GM12878 (cell line): ENCODE measurements at regions not wholly inside any gene's neighbourhood (a gene's known extent, or its start where the extent isn't known, plus 50 kb on each side); places are given as distances from the start of the nearest gene placed in this dataset.

Experiments used
- ATAC-seq: fragments of 200-7000 bp; cut with Tn5 transposase; 3 replicates; pipeline ENCODE4 v1.9.1; 2020; ENCODE audit warnings: mild to moderate bottlenecking, moderate library complexity
- BruUV-seq: library from RNA; stranded (reverse); fragments of 400-500 nt; replicated peaks from 2 replicates; lab custom pipeline; 2021; lab: Mats Ljungman, UMichigan
- CTCF ChIA-PET: fragments of 300-600 bp; sonication (Branson Sonifier 250); formaldehyde crosslinking; extraction: SDS; loops from one replicate; lab custom pipeline; 2021; ENCODE audit warnings: inconsistent platforms; lab: Yijun Ruan, JAX
- POLR2A ChIA-PET: fragments of 350-600 bp; formaldehyde crosslinking; extraction: SDS; loops from one replicate; lab custom pipeline; 2021; ENCODE audit warnings: inconsistent platforms; lab: Charles Lee
- RAD21 ChIA-PET: fragments of 300-600 bp; sonication (Branson Sonifier 250); formaldehyde crosslinking; loops from one replicate; lab custom pipeline; 2023; ENCODE audit warnings: antibody characterized with exemption; ENCODE audit not compliant: unreplicated experiment; lab: Charles Lee
- SMC1A ChIA-PET: fragments of 300-600 bp; sonication (Branson Sonifier 250); formaldehyde crosslinking; loops from one replicate; lab custom pipeline; 2023; ENCODE audit not compliant: unreplicated experiment, uncharacterized antibody; lab: Charles Lee
- DNase-seq: peaks from one replicate; pipeline ENCODE4 v3.0.0-alpha.2; 2011; ENCODE audit warnings: low read depth, low spot score
- FAIRE-seq: peaks from 3 replicates; lab custom pipeline; 2011; peaks lifted over from hg19 to GRCh38; lab: Jason Lieb, UNC
- H2AFZ ChIP-seq: 2 replicates; pipeline ENCODE4 v1.6.0; 2011; ENCODE audit warnings: low read depth, low read length, control low read depth; ENCODE audit not compliant: control insufficient read depth
- H3K27ac ChIP-seq: 2 replicates; pipeline ENCODE4 v1.5.1; 2011; ENCODE audit warnings: control low read depth; ENCODE audit not compliant: control insufficient read depth, insufficient read depth
- H3K27me3 ChIP-seq, 2 experiments: replicated peaks in 1 of 2; 2 replicates each; pipeline versions ENCODE4 v1.6.0 to v1.6.1; 2011; ENCODE audit warnings: low read length in 1 of 2; ENCODE audit not compliant: control insufficient read depth in 2 of 2, insufficient read depth in 2 of 2
- H3K36me3 ChIP-seq, 2 experiments: 2 replicates each; pipeline ENCODE4 v1.5.1; 2011; ENCODE audit warnings: low read length in 1 of 2; ENCODE audit not compliant: control insufficient read depth in 2 of 2, insufficient read depth in 2 of 2
- H3K4me1 ChIP-seq: 2 replicates; pipeline ENCODE4 v1.6.1; 2011; ENCODE audit warnings: mild to moderate bottlenecking, low read length, moderate library complexity, mixed read lengths; ENCODE audit not compliant: control insufficient read depth, insufficient read depth
- H3K4me2 ChIP-seq: 2 replicates; pipeline ENCODE4 v1.6.0; 2011; ENCODE audit warnings: control low read depth; ENCODE audit not compliant: control insufficient read depth, insufficient read depth
- H3K4me3 ChIP-seq: fragments of 200-600 bp; sonication (generic); 2 replicates; pipeline ENCODE4 v1.5.1; 2016
- H3K79me2 ChIP-seq: 2 replicates; pipeline ENCODE4 v1.6.0; 2011; ENCODE audit warnings: low read length; ENCODE audit not compliant: control insufficient read depth, insufficient read depth
- H3K9ac ChIP-seq: 2 replicates; pipeline ENCODE4 v1.8.0; 2011; ENCODE audit warnings: low read length, control low read depth, mixed read lengths; ENCODE audit not compliant: control insufficient read depth, insufficient read depth
- H3K9me3 ChIP-seq: replicated peaks from 3 replicates; pipeline ENCODE4 v1.5.1; 2011; ENCODE audit warnings: mild to moderate bottlenecking, low read length; ENCODE audit not compliant: control insufficient read depth, insufficient read depth
- H4K20me1 ChIP-seq: 2 replicates; pipeline ENCODE4 v1.6.0; 2011; ENCODE audit not compliant: control insufficient read depth, insufficient read depth
- ATF7 ChIP-seq: fragments of 450-650 bp; IDR thresholded peaks from 2 replicates; pipeline ENCODE4 v1.6.1; 2016; ENCODE audit warnings: low read depth, mild to moderate bottlenecking
- BHLHE40 ChIP-seq, 2 experiments: fragments of 450-650 bp in 1 of 2; IDR thresholded peaks; 2 replicates each; pipeline ENCODE4 v1.6.1; 2011 to 2017; ENCODE audit warnings: low read depth in 2 of 2, borderline replicate concordance in 1 of 2, improper control_type of control experiment in 1 of 2, low read length in 1 of 2, mild to moderate bottlenecking in 1 of 2
- CEBPB ChIP-seq, 2 experiments: fragments of 150-350 bp in 1 of 2; IDR thresholded peaks; 2 replicates each; pipeline ENCODE4 v1.6.1; 2012 to 2014; ENCODE audit warnings: low read depth in 2 of 2, low read length in 2 of 2, borderline replicate concordance in 1 of 2, inconsistent platforms in 1 of 2
- JUND ChIP-seq: IDR thresholded peaks from 2 replicates; pipeline ENCODE4 v1.6.1; 2012; ENCODE audit warnings: low read depth, mild to moderate bottlenecking, low read length, improper control_type of control experiment, moderate library complexity
- MAX ChIP-seq: IDR thresholded peaks from 2 replicates; pipeline ENCODE4 v1.6.1; 2012; ENCODE audit warnings: low read depth, low read length, improper control_type of control experiment
- POLR2A ChIP-seq: IDR thresholded peaks from 2 replicates; pipeline ENCODE4 v1.6.1; 2011; ENCODE audit warnings: low read depth, mild to moderate bottlenecking, low read length
- RELB ChIP-seq: fragments of 450-650 bp; IDR thresholded peaks from 2 replicates; pipeline ENCODE4 v1.6.1; 2017; ENCODE audit warnings: low read depth, mild to moderate bottlenecking, moderate library complexity
- SIN3A ChIP-seq: IDR thresholded peaks from 2 replicates; pipeline ENCODE4 v1.6.1; 2012; ENCODE audit warnings: low read depth, low read length, improper control_type of control experiment
- SMAD1 ChIP-seq: fragments of 450-650 bp; IDR thresholded peaks from 2 replicates; pipeline ENCODE4 v1.6.1; 2018; ENCODE audit warnings: mild to moderate bottlenecking, low read depth; ENCODE audit not compliant: partially characterized antibody
- USF2 ChIP-seq: IDR thresholded peaks from 2 replicates; pipeline ENCODE4 v1.6.1; 2011; ENCODE audit warnings: low read depth, low read length, improper control_type of control experiment, borderline replicate concordance
- YY1 ChIP-seq: IDR thresholded peaks from 2 replicates; pipeline ENCODE4 v1.6.1; 2011; ENCODE audit warnings: low read depth, mild to moderate bottlenecking, low read length
- WGBS: methylation state at CpG from one replicate; pipeline ENCODE4 v1.1.6; 2016; ENCODE audit warnings: low lambda C conversion rate; ENCODE audit not compliant: insufficient replicate concordance, insufficient coverage; ENCODE audit errors: missing lambda C conversion rate; 5-methylcytosine and 5-hydroxymethylcytosine counted together
- in situ Hi-C: fragments of 300-500 bp; cut with MboI; formaldehyde crosslinking; loops from 9 replicates; pipeline ENCODE4 v1.14.3; 2018; ENCODE audit warnings: mixed read lengths
- intact Hi-C: fragments of 100-400 bp; cut with micrococcal nuclease; formaldehyde crosslinking; loops from one replicate; pipeline ENCODE4 v1.14.2; 2022; ENCODE audit not compliant: unreplicated experiment

GRCh38 chr12:131482686-131483085 is 228.2 kb upstream of the SFSWAP start:
- Histone ChIP-seq H4K20me1 (no peaks in the 10 kb centered on the region), H3K4me2 (no peak overlapping the region), H3K27me3 (no peaks in the 10 kb centered on the region; a peak in 1 of 4 replicates)
- RAD21 ChIA-PET, result no interaction called here
- BruUV-seq, result no TSS peak
- TF ChIP-seq YY1, result no peak
- TF ChIP-seq SMAD1, result no peak
- no peak for TF ChIP-seq JUND
- no peak for TF ChIP-seq MAX
- no peak for TF ChIP-seq CEBPB (IDR thresholded peaks at IDR 0.05; ENCODE audit: borderline replicate concordance in 1 of 2, low read depth in 2 of 2, low read length in 2 of 2)
- TF ChIP-seq BHLHE40 (IDR thresholded peaks at IDR 0.05; ENCODE audit: borderline replicate concordance in 1 of 2, low read depth in 2 of 2, low read length in 1 of 2), result no peak
- TF ChIP-seq USF2, result no peak
- TF ChIP-seq RELB, result no peak
- no peak for TF ChIP-seq POLR2A
- TF ChIP-seq SIN3A, result no peak
- TF ChIP-seq ATF7, result no peak
- TF ChIP-seq, all 136 proteins: peak for 0
- FAIRE-seq, result no peak
- H3K36me3 ChIP-seq, result no peaks in the 10 kb centered on the region
- ChIA-PET SMC1A (no interaction called here), POLR2A (no interaction called here), CTCF (no interaction called here)
- intact Hi-C loops, result no loop called here
- no peaks in the 10 kb centered on the region for H3K4me1 ChIP-seq
- ATAC-seq, result no peak
- 63% methylated on average over 9 of the region's 9 CpGs for WGBS
- DNase-seq, result no peak
- H3K79me2 ChIP-seq, result no peaks in the 10 kb centered on the region
- in situ Hi-C loops, result no loop called here
- no peak overlapping the region for H2AFZ ChIP-seq
- H3K9me3 ChIP-seq, result no peaks in the 10 kb centered on the region
- H3K4me3 ChIP-seq, result no peak overlapping the region
- H3K9ac ChIP-seq, result no peak overlapping the region
- no peak overlapping the region for H3K27ac ChIP-seq
